ENCODE measurements at regions not wholly inside any gene's neighbourhood (a gene's known extent, or its start where the extent isn't known, plus 50 kb on each side); places are given as distances from the start of the nearest gene placed in this dataset.

DNA sequence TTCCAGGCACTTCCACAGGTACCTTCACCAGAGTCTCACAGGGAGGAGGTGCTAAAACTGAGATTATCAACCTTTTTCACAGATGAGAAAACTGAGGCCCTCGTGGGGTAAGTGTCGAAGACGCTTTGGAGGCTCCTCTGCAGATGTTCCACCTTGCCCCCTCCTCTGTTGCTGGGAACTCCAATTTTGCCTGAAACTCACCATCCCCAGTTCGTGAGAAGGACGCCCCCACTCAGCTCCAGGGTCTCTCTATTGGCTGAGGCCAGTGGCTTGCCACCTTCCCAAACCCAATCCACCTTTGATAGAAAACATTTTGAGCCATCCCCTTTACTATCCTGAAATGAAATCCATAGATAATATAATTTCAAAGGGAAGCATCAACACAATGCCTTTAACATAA lies 109.1 kb downstream of the CYP26B1 start:
- Mint-ChIP-seq H3K27me3 (ENCODE audit: low read depth in 3 of 3) (peaks cover 0 to 4% (median 2%) of the 10 kb centered on the region in 3 donors), H3K4me1 (no peaks in the 10 kb centered on the region), H3K27ac (no peak overlapping the region), H3K36me3 (no peaks in the 10 kb centered on the region), H3K9me3 (peaks cover 0 to 3% (median 0%) of the 10 kb centered on the region in 6 donors), H3K4me3 (no peak overlapping the region)
- DNase-seq, result no peak

DNA sequence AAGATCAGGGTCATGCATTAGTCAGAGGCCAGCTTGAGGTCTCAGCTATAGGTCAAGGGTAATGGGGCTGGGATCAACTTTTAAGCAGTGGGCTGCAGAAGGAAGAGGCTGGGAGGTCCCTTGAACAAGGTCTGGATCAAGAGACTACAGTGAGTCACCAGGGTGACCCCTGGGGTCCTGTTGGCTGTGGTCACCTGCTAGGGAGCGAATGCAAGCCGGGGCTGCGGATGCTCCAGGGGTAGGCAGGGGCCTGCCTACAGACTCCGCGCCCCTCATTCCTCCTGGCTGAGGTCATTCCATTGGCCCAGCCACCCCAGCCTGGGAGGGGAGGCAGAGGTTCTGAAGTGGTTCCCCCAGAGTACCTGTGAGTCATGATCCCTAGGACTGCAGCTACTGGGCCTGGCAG lies 110.4 kb downstream of the CYP26B1 start:
- no peak for DNase-seq
- Mint-ChIP-seq H3K4me3 (no peak overlapping the region), H3K9me3 (peaks cover 0 to 3% (median 0%) of the 10 kb centered on the region in 6 donors), H3K27ac (no peak overlapping the region), H3K4me1 (no peaks in the 10 kb centered on the region), H3K36me3 (no peaks in the 10 kb centered on the region), H3K27me3 (ENCODE audit: low read depth in 3 of 3) (peaks cover 0 to 4% (median 2%) of the 10 kb centered on the region in 3 donors)

DNA sequence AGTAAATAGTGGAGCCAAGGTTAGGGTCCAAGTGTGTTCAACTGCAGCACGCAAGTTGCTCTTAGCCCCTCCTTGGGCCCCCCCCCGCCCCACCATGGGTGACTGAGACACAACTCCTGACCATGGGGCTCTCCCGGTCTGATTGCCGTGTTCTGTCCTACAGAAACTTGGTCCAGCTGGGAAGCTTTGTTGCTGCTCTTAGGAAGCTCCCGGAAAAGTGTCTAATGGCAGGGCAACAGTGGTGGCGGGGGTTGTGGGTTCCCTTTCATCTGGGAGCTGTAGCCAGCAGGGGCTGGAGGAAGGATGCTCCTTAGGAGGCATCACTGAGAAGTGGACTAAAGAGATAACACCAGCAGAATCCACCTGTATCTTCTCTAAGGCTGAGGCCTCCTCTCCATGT lies 111.1 kb downstream of the CYP26B1 start:
- no peaks in the 10 kb centered on the region for H3K4me1 Mint-ChIP-seq
- H3K9me3 Mint-ChIP-seq, result peaks cover 0 to 3% (median 0%) of the 10 kb centered on the region in 6 donors
- H3K4me3 Mint-ChIP-seq, result no peak overlapping the region
- DNase-seq, result no peak
- peaks cover 2 to 4% (median 3%) of the 10 kb centered on the region in 3 donors for H3K27me3 Mint-ChIP-seq (ENCODE audit: low read depth in 3 of 3)
- no peak overlapping the region for H3K27ac Mint-ChIP-seq
- H3K36me3 Mint-ChIP-seq, result no peaks in the 10 kb centered on the region

DNA sequence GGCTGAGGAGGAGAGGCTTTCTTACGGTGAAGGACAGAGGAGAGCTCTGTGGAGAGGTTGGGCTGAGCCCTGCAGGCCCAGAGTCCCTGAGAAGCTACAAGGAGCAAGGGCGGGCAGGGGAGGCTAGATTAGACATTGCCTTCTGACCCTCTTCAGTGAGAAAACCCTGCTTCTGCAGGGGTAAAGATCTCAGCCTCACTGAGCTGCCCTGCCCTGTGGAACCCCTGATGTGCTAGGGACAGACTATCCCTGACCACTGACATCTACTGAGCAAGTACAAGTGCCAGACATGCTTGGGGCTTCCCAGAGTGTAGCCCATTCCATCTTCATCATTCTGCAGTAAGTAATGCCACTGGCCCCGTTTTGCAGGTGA lies 111.5 kb downstream of the CYP26B1 start:
- Mint-ChIP-seq H3K36me3 (no peaks in the 10 kb centered on the region), H3K27ac (no peak overlapping the region), H3K27me3 (ENCODE audit: low read depth in 3 of 3) (peaks cover 3 to 4% (median 3%) of the 10 kb centered on the region in 3 donors), H3K4me1 (no peaks in the 10 kb centered on the region), H3K4me3 (no peak overlapping the region), H3K9me3 (peaks cover 0 to 3% (median 0%) of the 10 kb centered on the region in 6 donors)
- DNase-seq, result no peak

DNA sequence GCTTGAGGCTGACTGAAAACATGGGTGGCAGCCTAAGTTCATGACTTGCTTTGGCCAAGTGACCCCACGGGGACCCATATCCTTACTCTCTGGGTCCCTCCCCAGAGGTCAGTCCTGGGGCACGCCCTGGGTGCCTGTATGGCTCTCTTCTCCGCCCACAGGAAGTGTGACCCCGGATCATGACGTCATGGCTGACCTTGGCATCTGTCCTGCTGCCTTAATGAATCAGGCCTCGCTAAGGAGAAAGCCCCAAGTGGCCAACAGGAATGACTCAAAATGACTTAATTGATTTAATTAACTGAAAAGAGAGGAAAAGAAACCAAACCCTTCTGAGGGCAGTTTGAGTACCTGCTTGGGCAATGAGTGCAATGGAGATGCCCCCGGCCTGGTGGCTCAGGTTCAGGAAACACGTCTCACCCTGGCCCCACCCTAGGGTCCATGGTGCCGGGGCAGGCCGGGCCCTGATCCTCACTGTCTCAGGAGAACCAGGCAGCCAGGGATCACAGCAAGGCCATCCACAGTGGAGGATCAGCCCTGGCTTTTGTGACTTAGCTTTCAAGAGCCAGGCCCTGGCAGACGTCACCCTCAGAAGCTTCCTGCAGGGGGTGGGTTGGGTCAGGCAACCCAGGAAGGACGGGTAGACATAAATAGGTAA lies 112.0 kb downstream of the CYP26B1 start:
- no peaks in the 10 kb centered on the region for H3K4me1 Mint-ChIP-seq

DNA sequence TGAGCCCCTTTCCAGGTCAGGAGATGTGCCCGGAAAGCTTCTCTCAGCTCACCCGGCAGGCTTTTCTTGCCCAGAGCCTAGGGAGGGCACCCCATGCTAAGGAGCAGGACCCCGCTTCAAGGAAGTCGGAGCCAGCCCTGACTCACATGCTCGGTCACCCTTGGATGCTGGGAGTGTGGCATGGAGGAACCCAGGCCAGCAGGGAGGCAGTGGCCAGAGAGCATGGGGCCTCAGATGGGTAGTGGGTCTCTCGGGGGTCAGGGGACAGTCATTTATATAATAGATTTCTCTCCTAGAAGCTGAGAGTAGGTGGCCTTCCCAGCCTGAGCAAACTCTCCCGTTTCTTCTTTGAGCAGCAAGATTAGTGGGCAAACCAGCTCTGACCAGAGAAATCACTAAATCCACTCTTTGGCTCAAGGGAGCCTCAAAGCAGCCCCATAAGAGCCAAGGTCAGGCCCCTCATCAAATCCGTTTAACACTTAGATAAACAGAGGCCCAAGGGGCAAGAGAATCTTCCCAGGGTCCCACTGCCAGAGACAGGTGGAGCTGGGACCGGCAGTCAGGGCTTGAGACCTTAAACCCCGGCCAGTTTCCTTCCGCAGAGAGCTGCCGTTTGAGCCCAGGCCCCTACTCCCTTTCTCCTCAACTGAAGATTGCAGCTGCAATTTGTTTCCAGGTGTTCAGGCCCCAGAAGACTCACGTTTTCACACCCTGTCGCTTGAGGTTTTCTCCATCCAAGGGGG lies 113.1 kb downstream of the CYP26B1 start:
- no peaks in the 10 kb centered on the region for H3K36me3 Mint-ChIP-seq
- H3K27ac Mint-ChIP-seq, result no peak overlapping the region
- no peak for DNase-seq
- H3K4me3 Mint-ChIP-seq, result no peak overlapping the region
- H3K4me1 Mint-ChIP-seq, result no peaks in the 10 kb centered on the region
- no peaks in the 10 kb centered on the region for H3K9me3 Mint-ChIP-seq
- H3K27me3 Mint-ChIP-seq (ENCODE audit: low read depth in 3 of 3), result peaks cover 3 to 6% (median 4%) of the 10 kb centered on the region in 3 donors

More for the DNA sequence above, 112.0 kb downstream of the CYP26B1 start:
- no peak for DNase-seq
- H3K36me3 Mint-ChIP-seq, result no peaks in the 10 kb centered on the region
- H3K4me3 Mint-ChIP-seq, result no peak overlapping the region
- no peaks in the 10 kb centered on the region for H3K9me3 Mint-ChIP-seq
- H3K27ac Mint-ChIP-seq, result no peak overlapping the region
- H3K27me3 Mint-ChIP-seq (ENCODE audit: low read depth in 3 of 3), result peaks cover 2 to 3% (median 3%) of the 10 kb centered on the region in 3 donors

DNA sequence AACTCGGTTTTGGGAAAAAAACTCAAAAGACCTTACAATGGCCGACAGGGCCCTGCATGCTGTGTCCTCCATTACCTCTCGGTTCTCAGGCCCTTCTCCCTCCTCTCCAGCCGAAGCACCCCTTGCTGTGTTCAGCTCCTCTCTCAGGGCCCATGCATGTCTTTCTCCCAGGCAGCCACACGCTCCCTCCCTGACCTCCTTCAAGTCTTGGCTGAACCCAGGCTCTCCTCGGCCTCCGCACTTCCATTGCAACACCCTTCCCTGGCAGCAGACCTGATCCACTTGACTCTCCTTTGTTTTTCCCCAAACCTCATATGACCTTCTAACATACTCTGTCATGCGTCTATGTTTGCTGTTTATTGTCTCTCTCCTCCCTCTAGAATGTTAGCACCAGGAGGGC lies 114.0 kb downstream of the CYP26B1 start:
- no peak for DNase-seq
- Mint-ChIP-seq H3K27me3 (ENCODE audit: low read depth in 3 of 3) (peaks cover 3 to 6% (median 5%) of the 10 kb centered on the region in 3 donors), H3K4me1 (no peaks in the 10 kb centered on the region), H3K36me3 (no peaks in the 10 kb centered on the region), H3K9me3 (peaks cover 0 to 3% (median 0%) of the 10 kb centered on the region in 6 donors), H3K27ac (no peak overlapping the region), H3K4me3 (no peak overlapping the region)

DNA sequence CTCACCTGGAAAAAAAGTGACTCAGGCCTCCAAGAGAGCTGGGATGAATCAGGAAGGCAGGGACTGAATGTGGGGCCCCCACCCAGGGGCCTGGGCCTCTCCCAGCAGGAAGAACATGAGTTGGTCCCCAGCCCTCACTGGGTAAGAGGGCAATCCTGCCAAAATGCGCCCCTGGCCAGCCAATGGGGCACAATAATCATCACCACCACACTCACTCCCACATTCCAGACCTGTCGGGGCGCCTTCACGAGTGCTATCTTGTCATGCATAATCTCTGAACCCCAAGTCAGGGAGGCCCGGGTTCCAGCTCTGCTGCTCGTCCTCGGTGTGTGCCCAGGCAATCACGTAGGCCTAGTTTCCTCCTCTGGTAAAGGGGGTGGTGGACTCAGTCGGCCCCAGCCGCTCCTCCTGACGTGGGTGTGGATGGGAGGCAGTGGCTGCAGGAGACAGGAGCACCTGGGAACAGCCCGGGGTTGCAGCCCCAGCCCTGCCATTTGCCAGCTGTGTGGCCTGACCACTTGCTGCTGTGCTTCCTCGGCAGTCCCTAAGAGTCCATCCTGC lies 115.1 kb downstream of the CYP26B1 start:
- H3K36me3 Mint-ChIP-seq, result no peaks in the 10 kb centered on the region
- no peaks in the 10 kb centered on the region for H3K4me1 Mint-ChIP-seq
- peaks cover 3 to 6% (median 5%) of the 10 kb centered on the region in 3 donors for H3K27me3 Mint-ChIP-seq (ENCODE audit: low read depth in 3 of 3)
- H3K4me3 Mint-ChIP-seq, result no peak overlapping the region
- H3K27ac Mint-ChIP-seq, result no peak overlapping the region
- H3K9me3 Mint-ChIP-seq, result peaks cover 0 to 3% (median 0%) of the 10 kb centered on the region in 6 donors
- no peak for DNase-seq

DNA sequence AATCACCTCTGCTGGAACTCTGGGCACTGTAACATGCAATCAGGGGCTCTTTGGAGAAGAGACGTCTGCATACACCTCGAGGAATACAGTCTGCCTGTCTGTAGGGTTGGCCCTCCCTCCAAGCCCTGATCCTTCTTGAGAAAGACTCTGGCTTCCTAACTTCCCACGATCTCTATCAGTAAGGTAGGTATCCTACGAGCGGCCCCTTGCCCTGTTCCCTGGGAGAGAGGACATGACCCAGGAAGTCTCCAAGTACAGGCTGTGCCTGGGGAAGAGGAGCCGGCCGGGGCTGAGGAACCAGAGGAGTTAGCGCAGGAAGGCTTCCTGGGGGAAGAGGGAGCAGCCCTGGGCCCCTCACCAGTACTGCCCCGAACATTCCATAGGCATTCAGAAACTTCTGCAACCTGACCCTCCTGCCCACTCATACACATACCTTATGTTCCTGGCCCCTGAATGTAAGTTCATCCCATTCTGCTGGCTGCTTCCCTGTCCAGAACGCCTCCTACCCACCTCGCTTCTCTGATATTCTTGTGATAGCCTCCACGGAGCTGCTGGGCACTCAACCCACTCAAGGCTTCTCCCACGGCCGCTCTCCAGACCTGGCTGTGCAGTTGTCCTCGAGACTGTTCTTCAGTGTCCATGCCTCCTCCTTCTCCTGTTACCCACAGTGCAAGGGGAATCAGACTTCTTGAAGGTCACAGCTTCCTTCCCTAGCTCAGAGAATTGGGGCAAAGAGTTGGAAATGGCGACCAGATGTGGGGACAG lies 116.1 kb downstream of the CYP26B1 start:
- no peak overlapping the region for H3K4me3 Mint-ChIP-seq
- H3K36me3 Mint-ChIP-seq, result no peaks in the 10 kb centered on the region
- no peak for DNase-seq
- no peak overlapping the region for H3K27ac Mint-ChIP-seq
- no peaks in the 10 kb centered on the region for H3K4me1 Mint-ChIP-seq
- H3K9me3 Mint-ChIP-seq, result peaks cover 0 to 3% (median 0%) of the 10 kb centered on the region in 6 donors
- peaks cover 3 to 6% (median 4%) of the 10 kb centered on the region in 3 donors for H3K27me3 Mint-ChIP-seq (ENCODE audit: low read depth in 3 of 3)

DNA sequence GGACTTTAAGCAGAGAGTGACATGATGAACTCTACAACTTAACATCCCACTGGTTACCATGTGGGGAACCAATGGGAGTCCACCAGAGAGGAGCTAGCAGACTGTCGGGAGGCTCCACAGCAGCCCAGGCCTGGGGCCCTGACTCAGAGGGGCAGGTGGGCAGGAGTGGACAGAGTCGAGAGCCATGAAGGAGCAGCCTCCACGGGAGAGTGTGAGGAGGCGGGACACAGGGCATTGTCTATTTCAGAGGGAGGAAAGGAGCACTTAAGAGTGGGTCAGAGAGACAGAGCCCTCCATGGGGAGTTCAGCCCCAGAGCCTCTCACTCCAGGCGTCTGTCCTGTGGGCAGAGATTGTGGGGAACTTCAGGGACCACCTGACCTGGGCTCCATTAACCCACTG lies 118.7 kb downstream of the CYP26B1 start:
- no peaks in the 10 kb centered on the region for H3K4me1 Mint-ChIP-seq
- peaks cover 0 to 3% (median 0%) of the 10 kb centered on the region in 6 donors for H3K9me3 Mint-ChIP-seq
- peaks cover 3 to 6% (median 4%) of the 10 kb centered on the region in 3 donors for H3K27me3 Mint-ChIP-seq (ENCODE audit: low read depth in 3 of 3)
- DNase-seq, result no peak
- H3K4me3 Mint-ChIP-seq, result no peak overlapping the region
- H3K36me3 Mint-ChIP-seq, result no peaks in the 10 kb centered on the region
- no peak overlapping the region for H3K27ac Mint-ChIP-seq

DNA sequence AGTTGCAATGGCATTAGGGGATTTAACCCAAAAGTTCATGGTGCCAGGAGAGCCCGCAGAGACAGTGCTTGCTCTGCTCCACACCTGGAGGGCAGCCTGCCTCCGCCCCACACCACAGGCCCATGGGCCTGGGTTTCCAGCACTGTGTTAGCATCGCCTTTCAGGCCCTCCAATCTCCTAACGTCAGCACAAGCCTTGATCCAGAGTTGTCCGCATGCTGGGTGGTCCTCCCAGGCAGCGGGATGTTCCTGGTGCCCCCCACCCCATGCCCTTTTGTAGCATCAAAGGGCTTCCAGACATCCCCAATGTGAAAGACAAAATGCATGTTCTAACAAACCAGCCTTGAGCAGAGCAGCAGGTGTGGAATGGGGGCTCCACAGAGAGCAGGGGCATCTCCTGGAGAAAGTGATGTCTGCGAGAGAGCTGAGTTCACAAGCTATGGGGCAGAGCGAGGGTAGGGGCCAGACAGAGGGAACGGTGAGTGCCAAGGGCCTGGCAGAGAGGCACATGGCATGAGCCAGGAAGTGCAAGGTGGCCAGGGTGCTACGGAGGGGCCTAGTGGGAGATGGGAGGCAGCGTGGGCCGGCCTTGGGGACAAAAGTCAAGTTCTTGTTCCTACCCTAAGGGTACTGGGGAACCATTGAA lies 119.2 kb downstream of the CYP26B1 start:
- Mint-ChIP-seq H3K4me1 (no peaks in the 10 kb centered on the region), H3K27ac (no peak overlapping the region), H3K36me3 (no peaks in the 10 kb centered on the region)

DNA sequence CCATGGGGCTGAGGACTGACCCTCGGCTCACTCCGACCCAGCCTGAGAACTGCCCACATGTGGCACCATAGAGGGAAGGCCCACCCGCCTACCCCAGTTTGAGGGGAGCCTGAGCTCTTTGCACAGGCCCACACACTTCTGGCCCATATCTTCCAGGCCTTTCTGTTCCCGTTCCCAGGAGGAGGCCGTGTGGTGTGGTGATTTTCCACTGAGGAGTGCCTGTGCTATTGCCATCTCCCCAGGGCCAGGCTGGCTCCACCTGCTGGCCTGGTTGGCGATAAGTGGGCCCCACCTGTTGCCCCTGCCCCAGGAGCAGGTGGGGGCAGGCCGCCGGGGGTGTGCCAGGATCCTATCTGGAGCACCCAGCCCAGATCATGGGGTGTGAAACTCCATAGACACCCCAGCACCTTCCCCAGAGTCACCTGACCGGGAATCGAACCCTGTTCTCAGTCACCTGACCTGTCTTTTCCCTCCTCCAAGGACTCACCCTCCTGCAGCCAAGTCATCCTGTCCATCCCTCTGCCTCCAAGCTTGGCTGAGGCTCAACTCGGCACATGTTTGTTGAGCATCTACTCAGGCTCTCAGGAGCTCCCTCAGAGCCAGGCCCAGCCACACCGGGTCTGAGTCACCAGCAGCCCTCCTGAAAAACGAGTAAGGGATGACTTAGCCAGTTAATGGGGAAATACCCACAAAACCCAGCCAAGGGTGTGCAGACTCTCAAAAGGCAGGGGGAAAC lies 120.1 kb downstream of the CYP26B1 start:
- Mint-ChIP-seq H3K36me3 (no peaks in the 10 kb centered on the region), H3K27me3 (ENCODE audit: low read depth in 3 of 3) (peaks cover 3 to 6% (median 4%) of the 10 kb centered on the region in 3 donors), H3K4me3 (no peak overlapping the region), H3K27ac (no peak overlapping the region), H3K9me3 (peaks cover 0 to 3% (median 0%) of the 10 kb centered on the region in 6 donors), H3K4me1 (no peaks in the 10 kb centered on the region)
- no peak for DNase-seq

More for the DNA sequence above, 119.2 kb downstream of the CYP26B1 start:
- peaks cover 0 to 3% (median 0%) of the 10 kb centered on the region in 6 donors for H3K9me3 Mint-ChIP-seq
- H3K27me3 Mint-ChIP-seq (ENCODE audit: low read depth in 3 of 3), result peaks cover 3 to 6% (median 4%) of the 10 kb centered on the region in 3 donors
- no peak overlapping the region for H3K4me3 Mint-ChIP-seq
- DNase-seq, result no peak
